ENCODE measurements at regions not wholly inside any gene's neighbourhood (a gene's known extent, or its start where the extent isn't known, plus 50 kb on each side); places are given as distances from the start of the nearest gene placed in this dataset.

GRCh38 chr10:50951365-50951764 is 65.9 kb upstream of the A1CF start:
- DNase-seq = no peak
- no peaks in the 10 kb centered on the region for H3K4me1 ChIP-seq (ENCODE audit: insufficient read depth)
- H3K9me3 ChIP-seq = no peaks in the 10 kb centered on the region
- no peak overlapping the region for H3K4me3 ChIP-seq
- intact Hi-C loops (cut with DNase I) = no loop called here
- no peaks in the 10 kb centered on the region for H3K36me3 ChIP-seq
- H3K27me3 ChIP-seq = no peaks in the 10 kb centered on the region
- TF ChIP-seq POLR2A (IDR thresholded peaks at IDR 0.05) (no peak), EP300 (IDR thresholded peaks at IDR 0.05) (no peak), CTCF (IDR thresholded peaks at IDR 0.05) (no peak)
- no peak overlapping the region for H3K27ac ChIP-seq
- 2 to 11% (median 9%) methylated on average over 4 of the region's 4 CpGs for WGBS, 3 donors

GRCh38 chr10:50961297-50961696 is 75.9 kb upstream of the A1CF start:
- no peak overlapping the region for H3K4me3 ChIP-seq
- no peaks in the 10 kb centered on the region for H3K27me3 ChIP-seq
- intact Hi-C loops (cut with DNase I) = no loop called here
- H3K36me3 ChIP-seq = no peaks in the 10 kb centered on the region
- no peak for DNase-seq
- no peak for TF ChIP-seq POLR2A (IDR thresholded peaks at IDR 0.05)
- no peak for TF ChIP-seq CTCF (IDR thresholded peaks at IDR 0.05)
- TF ChIP-seq EP300 (IDR thresholded peaks at IDR 0.05) = no peak
- no peaks in the 10 kb centered on the region for H3K4me1 ChIP-seq (ENCODE audit: insufficient read depth)
- H3K27ac ChIP-seq = no peak overlapping the region
- no peaks in the 10 kb centered on the region for H3K9me3 ChIP-seq

- no peak overlapping the region for H3K4me3 ChIP-seq
- intact Hi-C loops (cut with DNase I) = no loop called here
- H3K27me3 ChIP-seq = no peaks in the 10 kb centered on the region
- no peak for TF ChIP-seq EP300 (IDR thresholded peaks at IDR 0.05)
- no peak for TF ChIP-seq CTCF (IDR thresholded peaks at IDR 0.05)
- no peak for TF ChIP-seq POLR2A (IDR thresholded peaks at IDR 0.05)
- H3K36me3 ChIP-seq = no peaks in the 10 kb centered on the region
- WGBS, 3 donors = 90 to 95% (median 94%) methylated on average over 1 of the region's 1 CpG
- H3K9me3 ChIP-seq = no peaks in the 10 kb centered on the region
- no peak overlapping the region for H3K27ac ChIP-seq
- no peaks in the 10 kb centered on the region for H3K4me1 ChIP-seq (ENCODE audit: insufficient read depth)
- DNase-seq = no peak
Measured at GRCh38 chr10:50963063-50963462, 77.6 kb upstream of the A1CF start.

GRCh38 chr10:50968386-50969091 is 83.1 kb upstream of the A1CF start:
- no peaks in the 10 kb centered on the region for H3K4me1 ChIP-seq (ENCODE audit: insufficient read depth)
- WGBS, 3 donors = 62 to 67% (median 66%) methylated on average over 4 of the region's 4 CpGs
- no peaks in the 10 kb centered on the region for H3K9me3 ChIP-seq
- no peak overlapping the region for H3K27ac ChIP-seq
- no peaks in the 10 kb centered on the region for H3K36me3 ChIP-seq
- no peaks in the 10 kb centered on the region for H3K27me3 ChIP-seq
- DNase-seq = no peak
- intact Hi-C loops (cut with DNase I) = no loop called here
- no peak for TF ChIP-seq CTCF (IDR thresholded peaks at IDR 0.05)
- no peak for TF ChIP-seq POLR2A (IDR thresholded peaks at IDR 0.05)
- no peak for TF ChIP-seq EP300 (IDR thresholded peaks at IDR 0.05)
- no peak overlapping the region for H3K4me3 ChIP-seq

All from ovary (tissue), 7 donors.